GM23338 (cell line): ENCODE measurements at regions not wholly inside any gene's neighbourhood (a gene's known extent, or its start where the extent isn't known, plus 50 kb on each side); places are given as distances from the start of the nearest gene placed in this dataset.

Experiments used
- ATAC-seq: fragments of 200-7000 bp; cut with Tn5 transposase; 3 replicates; pipeline ENCODE4 v1.9.1; 2020
- DNase-seq: peaks from one replicate; pipeline ENCODE4 v3.0.0-alpha.2; 2015; ENCODE audit warnings: low spot score
- H2AFZ ChIP-seq: fragments of 200-600 bp; sonication (generic); 2 replicates; pipeline ENCODE4 v1.8.0; 2016; ENCODE audit warnings: antibody characterized with exemption, mild to moderate bottlenecking, moderate library complexity
- H3F3A ChIP-seq: fragments of 200-600 bp; sonication (generic); replicated peaks from 2 replicates; pipeline ENCODE4 v1.8.0; 2017; ENCODE audit warnings: antibody characterized with exemption, mixed run types, low read depth
- H3K27ac ChIP-seq: fragments of 200-600 bp; sonication (generic); 2 replicates; pipeline ENCODE4 v1.6.1; 2016; ENCODE audit warnings: low read depth
- H3K27me3 ChIP-seq: fragments of 200-600 bp; sonication (generic); 2 replicates; pipeline ENCODE4 v1.8.0; 2016; ENCODE audit warnings: mild to moderate bottlenecking, mixed run types, moderate library complexity; ENCODE audit not compliant: insufficient read depth
- H3K36me3 ChIP-seq: fragments of 200-600 bp; sonication (generic); 2 replicates; pipeline ENCODE4 v1.8.0; 2016; ENCODE audit warnings: mild to moderate bottlenecking; ENCODE audit not compliant: insufficient read depth
- H3K4me1 ChIP-seq: fragments of 200-600 bp; sonication (generic); 2 replicates; pipeline ENCODE4 v1.8.0; 2016; ENCODE audit warnings: mild to moderate bottlenecking, moderate library complexity; ENCODE audit not compliant: insufficient read depth
- H3K4me2 ChIP-seq: fragments of 200-600 bp; sonication (generic); 2 replicates; pipeline ENCODE4 v1.7.1; 2017; ENCODE audit warnings: mixed run types
- H3K4me3 ChIP-seq: fragments of 200-600 bp; sonication (generic); 2 replicates; pipeline ENCODE4 v1.6.1; 2016; ENCODE audit warnings: mixed run types
- H3K79me2 ChIP-seq: fragments of 200-600 bp; sonication (generic); replicated peaks from 2 replicates; pipeline ENCODE4 v1.8.0; 2017; ENCODE audit warnings: mild to moderate bottlenecking; ENCODE audit not compliant: insufficient read depth
- H3K9me2 ChIP-seq: fragments of 200-600 bp; sonication (generic); 2 replicates; pipeline ENCODE4 v1.8.0; 2017; ENCODE audit not compliant: insufficient read depth
- H4K20me1 ChIP-seq: fragments of 200-600 bp; sonication (generic); replicated peaks from 2 replicates; pipeline ENCODE4 v1.8.0; 2017; ENCODE audit warnings: mild to moderate bottlenecking; ENCODE audit not compliant: insufficient read depth
- H3K27ac Mint-ChIP-seq: 2 replicates; pipeline ENCODE4 v1.8.0; 2020; ENCODE audit warnings: inconsistent platforms, mild to moderate bottlenecking, moderate library complexity, mixed read lengths
- H3K27me3 Mint-ChIP-seq: 3 replicates; pipeline ENCODE4 v1.8.0; 2022; ENCODE audit warnings: low read depth, mild to moderate bottlenecking, moderate library complexity, mixed read lengths, inconsistent platforms; ENCODE audit not compliant: insufficient read depth, poor library complexity
- H3K36me3 Mint-ChIP-seq: 3 replicates; pipeline ENCODE4 v1.8.0; 2021; ENCODE audit warnings: low read depth, mild to moderate bottlenecking, inconsistent platforms, moderate library complexity, mixed read lengths
- H3K4me1 Mint-ChIP-seq: 3 replicates; pipeline ENCODE4 v1.8.0; 2020; ENCODE audit warnings: mild to moderate bottlenecking, inconsistent platforms, mixed read lengths
- H3K4me3 Mint-ChIP-seq: 3 replicates; pipeline ENCODE4 v1.8.0; 2021; ENCODE audit warnings: moderate library complexity, mild to moderate bottlenecking, inconsistent platforms, mixed read lengths
- H3K9me3 Mint-ChIP-seq: 3 replicates; pipeline ENCODE4 v1.8.0; 2020; ENCODE audit warnings: moderate library complexity, mild to moderate bottlenecking, inconsistent platforms, mixed read lengths
- CREB1 ChIP-seq: fragments of 250-450 bp; sonication (Bioruptor Pico); IDR thresholded peaks from 2 replicates; pipeline ENCODE4 v1.5.0; 2020; ENCODE audit warnings: low read depth, mild to moderate bottlenecking, moderate library complexity
- POLR2AphosphoS5 ChIP-seq: IDR thresholded peaks from 2 replicates; pipeline ENCODE4 v1.6.1; 2016; ENCODE audit warnings: antibody characterized with exemption, low read depth
- STAT1 ChIP-seq: IDR thresholded peaks from one replicate; pipeline ENCODE4 v1.6.1; 2016; ENCODE audit warnings: antibody characterized with exemption; ENCODE audit not compliant: unreplicated experiment
- TF ChIP-seq, protein P1 (sequence below): fragments of 250-450 bp; sonication (Bioruptor Pico); IDR thresholded peaks from 2 replicates; pipeline ENCODE4 v1.5.0; 2020; ENCODE audit warnings: mild to moderate bottlenecking, moderate library complexity
- TF ChIP-seq, protein P2 (sequence below): IDR thresholded peaks from one replicate; pipeline ENCODE4 v1.6.1; 2018; ENCODE audit warnings: antibody characterized with exemption; ENCODE audit not compliant: unreplicated experiment

DNA sequence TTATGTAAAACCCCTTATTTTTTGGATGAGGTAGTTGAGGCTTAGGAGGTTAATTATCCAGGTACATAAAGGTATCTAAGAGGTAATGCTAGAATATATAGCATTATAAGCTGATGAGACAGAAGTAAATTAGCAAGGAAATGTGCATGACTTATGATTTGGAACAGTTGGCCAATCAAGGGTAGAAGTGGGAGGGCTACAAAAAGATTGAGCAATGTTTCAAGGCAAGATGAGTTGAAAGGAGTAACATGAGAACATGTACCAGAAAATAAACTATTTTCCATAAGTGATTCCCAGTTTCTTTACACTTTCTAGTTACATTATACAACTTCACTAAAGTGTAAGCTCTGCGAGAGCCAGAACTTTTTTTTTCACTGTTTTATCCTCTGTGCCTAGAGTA is 290.9 kb downstream of the LRIG3 start (continued):
- TF ChIP-seq, protein P1, sequence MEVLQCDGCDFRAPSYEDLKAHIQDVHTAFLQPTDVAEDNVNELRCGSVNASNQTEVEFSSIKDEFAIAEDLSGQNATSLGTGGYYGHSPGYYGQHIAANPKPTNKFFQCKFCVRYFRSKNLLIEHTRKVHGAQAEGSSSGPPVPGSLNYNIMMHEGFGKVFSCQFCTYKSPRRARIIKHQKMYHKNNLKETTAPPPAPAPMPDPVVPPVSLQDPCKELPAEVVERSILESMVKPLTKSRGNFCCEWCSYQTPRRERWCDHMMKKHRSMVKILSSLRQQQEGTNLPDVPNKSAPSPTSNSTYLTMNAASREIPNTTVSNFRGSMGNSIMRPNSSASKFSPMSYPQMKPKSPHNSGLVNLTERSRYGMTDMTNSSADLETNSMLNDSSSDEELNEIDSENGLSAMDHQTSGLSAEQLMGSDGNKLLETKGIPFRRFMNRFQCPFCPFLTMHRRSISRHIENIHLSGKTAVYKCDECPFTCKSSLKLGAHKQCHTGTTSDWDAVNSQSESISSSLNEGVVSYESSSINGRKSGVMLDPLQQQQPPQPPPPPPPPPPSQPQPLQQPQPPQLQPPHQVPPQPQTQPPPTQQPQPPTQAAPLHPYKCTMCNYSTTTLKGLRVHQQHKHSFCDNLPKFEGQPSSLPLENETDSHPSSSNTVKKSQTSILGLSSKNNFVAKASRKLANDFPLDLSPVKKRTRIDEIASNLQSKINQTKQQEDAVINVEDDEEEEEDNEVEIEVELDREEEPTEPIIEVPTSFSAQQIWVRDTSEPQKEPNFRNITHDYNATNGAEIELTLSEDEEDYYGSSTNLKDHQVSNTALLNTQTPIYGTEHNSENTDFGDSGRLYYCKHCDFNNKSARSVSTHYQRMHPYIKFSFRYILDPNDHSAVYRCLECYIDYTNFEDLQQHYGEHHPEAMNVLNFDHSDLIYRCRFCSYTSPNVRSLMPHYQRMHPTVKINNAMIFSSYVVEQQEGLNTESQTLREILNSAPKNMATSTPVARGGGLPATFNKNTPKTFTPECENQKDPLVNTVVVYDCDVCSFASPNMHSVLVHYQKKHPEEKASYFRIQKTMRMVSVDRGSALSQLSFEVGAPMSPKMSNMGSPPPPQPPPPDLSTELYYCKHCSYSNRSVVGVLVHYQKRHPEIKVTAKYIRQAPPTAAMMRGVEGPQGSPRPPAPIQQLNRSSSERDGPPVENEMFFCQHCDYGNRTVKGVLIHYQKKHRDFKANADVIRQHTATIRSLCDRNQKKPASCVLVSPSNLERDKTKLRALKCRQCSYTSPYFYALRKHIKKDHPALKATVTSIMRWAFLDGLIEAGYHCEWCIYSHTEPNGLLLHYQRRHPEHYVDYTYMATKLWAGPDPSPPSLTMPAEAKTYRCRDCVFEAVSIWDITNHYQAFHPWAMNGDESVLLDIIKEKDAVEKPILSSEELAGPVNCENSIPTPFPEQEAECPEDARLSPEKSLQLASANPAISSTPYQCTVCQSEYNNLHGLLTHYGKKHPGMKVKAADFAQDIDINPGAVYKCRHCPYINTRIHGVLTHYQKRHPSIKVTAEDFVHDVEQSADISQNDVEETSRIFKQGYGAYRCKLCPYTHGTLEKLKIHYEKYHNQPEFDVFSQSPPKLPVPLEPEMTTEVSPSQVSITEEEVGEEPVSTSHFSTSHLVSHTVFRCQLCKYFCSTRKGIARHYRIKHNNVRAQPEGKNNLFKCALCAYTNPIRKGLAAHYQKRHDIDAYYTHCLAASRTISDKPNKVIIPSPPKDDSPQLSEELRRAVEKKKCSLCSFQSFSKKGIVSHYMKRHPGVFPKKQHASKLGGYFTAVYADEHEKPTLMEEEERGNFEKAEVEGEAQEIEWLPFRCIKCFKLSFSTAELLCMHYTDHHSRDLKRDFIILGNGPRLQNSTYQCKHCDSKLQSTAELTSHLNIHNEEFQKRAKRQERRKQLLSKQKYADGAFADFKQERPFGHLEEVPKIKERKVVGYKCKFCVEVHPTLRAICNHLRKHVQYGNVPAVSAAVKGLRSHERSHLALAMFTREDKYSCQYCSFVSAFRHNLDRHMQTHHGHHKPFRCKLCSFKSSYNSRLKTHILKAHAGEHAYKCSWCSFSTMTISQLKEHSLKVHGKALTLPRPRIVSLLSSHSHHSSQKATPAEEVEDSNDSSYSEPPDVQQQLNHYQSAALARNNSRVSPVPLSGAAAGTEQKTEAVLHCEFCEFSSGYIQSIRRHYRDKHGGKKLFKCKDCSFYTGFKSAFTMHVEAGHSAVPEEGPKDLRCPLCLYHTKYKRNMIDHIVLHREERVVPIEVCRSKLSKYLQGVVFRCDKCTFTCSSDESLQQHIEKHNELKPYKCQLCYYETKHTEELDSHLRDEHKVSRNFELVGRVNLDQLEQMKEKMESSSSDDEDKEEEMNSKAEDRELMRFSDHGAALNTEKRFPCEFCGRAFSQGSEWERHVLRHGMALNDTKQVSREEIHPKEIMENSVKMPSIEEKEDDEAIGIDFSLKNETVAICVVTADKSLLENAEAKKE (CRISPR knock-in tag), result no peak

DNA sequence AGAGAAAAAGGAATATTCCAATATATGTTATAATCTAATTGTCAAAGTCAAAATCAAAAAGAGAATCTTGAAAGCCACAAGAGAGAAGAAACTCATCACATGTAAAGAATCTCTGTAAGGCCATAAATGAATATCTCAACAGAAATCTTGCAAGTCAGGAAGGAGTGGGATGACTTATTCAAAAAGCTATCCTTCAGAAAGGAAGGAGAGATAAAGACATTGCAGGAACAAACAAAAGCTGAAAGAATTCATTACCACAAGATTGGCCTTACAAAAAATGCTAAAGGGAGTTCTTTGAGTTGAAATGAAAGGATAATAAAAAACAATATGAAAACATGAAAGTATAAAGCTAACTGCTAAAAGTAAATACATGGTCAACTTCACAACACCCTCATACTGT is 286.8 kb downstream of the LRIG3 start:
- ATAC-seq (no peak), DNase-seq (no peak)
- Histone ChIP-seq H3K4me2 (no peak overlapping the region), H3K9me2 (no peaks in the 10 kb centered on the region), H4K20me1 (no peaks in the 10 kb centered on the region), H3F3A (no peaks in the 10 kb centered on the region), H3K27me3 (no peaks in the 10 kb centered on the region), H3K79me2 (no peaks in the 10 kb centered on the region), H3K36me3 (no peaks in the 10 kb centered on the region), H3K27ac (no peak overlapping the region), H3K4me3 (no peak overlapping the region), H2AFZ (no peak overlapping the region), H3K4me1 (no peaks in the 10 kb centered on the region)
- Mint-ChIP-seq H3K4me3 (no peak overlapping the region), H3K36me3 (peaks cover 5% of the 10 kb centered on the region), H3K27me3 (peaks cover 2% of the 10 kb centered on the region), H3K9me3 (peaks cover 13% of the 10 kb centered on the region), H3K27ac (no peak overlapping the region), H3K4me1 (peaks cover 6% of the 10 kb centered on the region; the same call in 2 of the 3 replicates)
- no peak for TF ChIP-seq STAT1

DNA sequence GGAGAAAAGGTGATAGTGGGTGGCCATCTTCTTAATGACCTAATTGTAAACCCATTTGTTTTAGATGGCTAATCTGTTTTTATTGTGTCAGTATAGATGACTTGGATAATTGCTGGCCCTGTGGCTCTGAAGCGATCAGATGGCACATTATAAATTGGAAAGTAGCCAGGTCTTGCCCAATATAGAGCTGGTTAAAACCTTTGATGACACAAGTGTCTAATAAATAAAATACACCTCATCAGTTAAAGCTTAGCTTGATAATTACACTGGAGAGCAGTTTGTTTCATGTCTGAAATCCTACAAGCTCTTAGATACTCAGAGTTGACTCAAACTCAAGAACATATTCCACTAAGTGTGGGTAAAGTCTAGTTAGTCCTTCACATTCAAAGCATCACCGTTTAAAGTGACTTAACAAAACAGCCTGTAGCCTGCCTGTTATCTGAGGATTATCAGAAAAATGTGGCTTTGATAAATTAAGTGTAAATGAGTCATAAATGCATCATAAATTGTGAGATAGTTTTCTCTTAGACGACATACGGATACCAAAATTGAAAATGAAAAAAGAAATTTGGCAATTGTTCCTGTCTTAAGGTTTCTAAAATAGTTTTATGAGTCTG is 280.9 kb downstream of the LRIG3 start:
- peaks cover 13% of the 10 kb centered on the region for H3K9me3 Mint-ChIP-seq
- no peak overlapping the region for H2AFZ ChIP-seq
- H3K36me3 Mint-ChIP-seq, result peaks cover 5% of the 10 kb centered on the region
- H3K36me3 ChIP-seq, result no peaks in the 10 kb centered on the region
- H3K4me3 Mint-ChIP-seq, result no peak overlapping the region
- no peak overlapping the region for H3K4me2 ChIP-seq
- H3F3A ChIP-seq, result no peaks in the 10 kb centered on the region
- no peaks in the 10 kb centered on the region for H3K27me3 ChIP-seq
- no peak overlapping the region for H3K4me3 ChIP-seq
- H3K9me2 ChIP-seq, result no peaks in the 10 kb centered on the region; the same call in 1 of the 2 replicates
- ATAC-seq (no peak), DNase-seq (no peak)
- no peaks in the 10 kb centered on the region for H3K79me2 ChIP-seq
- peaks cover 4% of the 10 kb centered on the region; the same call in 1 of the 2 replicates for H3K4me1 ChIP-seq
- no peak overlapping the region for H3K27ac Mint-ChIP-seq
- H3K27me3 Mint-ChIP-seq, result peaks cover 2% of the 10 kb centered on the region
- H3K27ac ChIP-seq, result no peak overlapping the region
- no peaks in the 10 kb centered on the region for H3K4me1 Mint-ChIP-seq
- H4K20me1 ChIP-seq, result no peaks in the 10 kb centered on the region
- TF ChIP-seq CREB1 (CRISPR knock-in tag) (no peak), POLR2AphosphoS5 (no peak)
- TF ChIP-seq, protein P2, sequence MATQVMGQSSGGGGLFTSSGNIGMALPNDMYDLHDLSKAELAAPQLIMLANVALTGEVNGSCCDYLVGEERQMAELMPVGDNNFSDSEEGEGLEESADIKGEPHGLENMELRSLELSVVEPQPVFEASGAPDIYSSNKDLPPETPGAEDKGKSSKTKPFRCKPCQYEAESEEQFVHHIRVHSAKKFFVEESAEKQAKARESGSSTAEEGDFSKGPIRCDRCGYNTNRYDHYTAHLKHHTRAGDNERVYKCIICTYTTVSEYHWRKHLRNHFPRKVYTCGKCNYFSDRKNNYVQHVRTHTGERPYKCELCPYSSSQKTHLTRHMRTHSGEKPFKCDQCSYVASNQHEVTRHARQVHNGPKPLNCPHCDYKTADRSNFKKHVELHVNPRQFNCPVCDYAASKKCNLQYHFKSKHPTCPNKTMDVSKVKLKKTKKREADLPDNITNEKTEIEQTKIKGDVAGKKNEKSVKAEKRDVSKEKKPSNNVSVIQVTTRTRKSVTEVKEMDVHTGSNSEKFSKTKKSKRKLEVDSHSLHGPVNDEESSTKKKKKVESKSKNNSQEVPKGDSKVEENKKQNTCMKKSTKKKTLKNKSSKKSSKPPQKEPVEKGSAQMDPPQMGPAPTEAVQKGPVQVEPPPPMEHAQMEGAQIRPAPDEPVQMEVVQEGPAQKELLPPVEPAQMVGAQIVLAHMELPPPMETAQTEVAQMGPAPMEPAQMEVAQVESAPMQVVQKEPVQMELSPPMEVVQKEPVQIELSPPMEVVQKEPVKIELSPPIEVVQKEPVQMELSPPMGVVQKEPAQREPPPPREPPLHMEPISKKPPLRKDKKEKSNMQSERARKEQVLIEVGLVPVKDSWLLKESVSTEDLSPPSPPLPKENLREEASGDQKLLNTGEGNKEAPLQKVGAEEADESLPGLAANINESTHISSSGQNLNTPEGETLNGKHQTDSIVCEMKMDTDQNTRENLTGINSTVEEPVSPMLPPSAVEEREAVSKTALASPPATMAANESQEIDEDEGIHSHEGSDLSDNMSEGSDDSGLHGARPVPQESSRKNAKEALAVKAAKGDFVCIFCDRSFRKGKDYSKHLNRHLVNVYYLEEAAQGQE, result no peak
